ENCODE measurements at regions not wholly inside any gene's neighbourhood (a gene's known extent, or its start where the extent isn't known, plus 50 kb on each side); places are given as distances from the start of the nearest gene placed in this dataset.

DNA sequence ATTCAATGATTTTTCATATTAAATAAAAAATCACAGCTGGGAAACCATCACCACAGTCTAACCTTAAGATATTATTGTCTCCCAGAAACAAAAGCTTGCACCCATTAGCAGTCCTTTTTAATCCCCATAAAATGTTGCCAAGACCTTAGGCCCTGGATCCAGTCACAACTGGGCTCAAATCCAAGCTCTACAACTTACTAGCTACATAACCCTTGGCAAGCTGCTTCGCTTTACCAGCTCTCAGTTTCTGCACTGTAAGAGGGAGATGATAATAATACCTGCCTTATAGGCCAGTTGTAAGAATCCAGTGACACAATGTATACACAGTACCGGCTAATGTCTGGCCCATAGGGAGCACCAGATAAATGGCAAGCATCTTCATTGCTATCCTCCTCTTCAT lies 400.9 kb upstream of the FGF13 start:
- DNase-seq = no peak

DNA sequence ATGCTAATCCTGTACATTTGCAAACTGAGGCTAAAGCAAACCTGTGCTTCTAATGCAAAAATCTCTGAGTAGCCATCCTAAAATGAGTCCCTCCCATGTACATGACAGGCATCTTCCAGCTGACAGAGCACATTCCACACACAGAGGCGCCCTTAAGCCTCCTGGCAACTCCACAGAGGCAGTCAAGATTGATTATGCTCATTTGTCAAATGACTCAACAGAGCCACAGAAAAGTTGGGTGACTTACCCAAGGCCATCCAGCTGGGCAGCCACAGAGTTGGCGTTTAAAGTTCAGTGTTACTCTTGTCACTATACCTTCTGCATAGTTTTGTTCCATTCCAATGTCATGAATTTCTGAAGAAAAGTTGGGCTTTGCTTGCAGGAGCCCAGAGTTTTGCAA lies 394.6 kb upstream of the FGF13 start:
- DNase-seq = no peak

DNA sequence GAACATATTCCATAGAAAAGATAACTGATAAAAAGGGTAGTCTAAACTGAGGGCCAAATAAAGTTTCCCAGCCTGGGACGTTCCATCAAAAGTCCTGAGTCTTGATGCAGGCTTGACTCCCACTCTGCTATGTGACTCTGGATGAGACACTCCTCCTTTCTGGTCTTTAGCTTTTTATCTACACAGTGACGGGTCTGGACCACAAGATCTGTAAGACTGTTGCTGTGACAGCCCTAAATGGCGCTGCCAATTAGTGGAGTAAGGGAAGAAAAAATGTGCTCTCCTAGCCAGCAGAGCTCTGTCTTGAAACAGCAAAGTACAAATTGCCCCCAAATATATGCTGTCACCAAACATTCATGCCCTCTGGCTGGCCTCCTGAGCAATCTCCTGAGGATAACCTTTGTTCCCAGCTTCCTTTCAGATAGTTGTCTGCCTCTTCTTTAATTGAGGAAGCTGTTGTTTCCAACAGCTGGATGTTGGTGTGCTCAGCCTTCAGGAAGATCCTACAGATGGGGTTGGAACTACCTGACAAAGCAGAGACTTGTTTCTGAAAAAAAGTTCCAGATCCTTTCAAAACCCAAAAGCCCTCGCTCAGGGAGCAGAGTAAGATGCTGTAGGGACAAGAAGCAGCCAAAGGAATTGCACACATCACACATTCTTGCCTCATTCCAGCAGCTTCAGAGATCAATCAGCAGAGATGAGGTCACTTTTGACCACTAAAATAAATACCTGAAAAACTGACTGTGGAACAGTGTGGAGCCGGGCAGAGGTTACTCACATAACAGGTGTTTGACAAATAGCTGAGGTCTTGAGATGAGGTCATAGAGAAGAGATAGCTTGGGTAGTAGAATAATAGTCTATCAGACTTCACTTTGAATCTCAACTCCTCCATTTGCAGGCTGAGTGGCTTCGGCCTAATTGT lies 383.4 kb upstream of the FGF13 start:
- DNase-seq = no peak

DNA sequence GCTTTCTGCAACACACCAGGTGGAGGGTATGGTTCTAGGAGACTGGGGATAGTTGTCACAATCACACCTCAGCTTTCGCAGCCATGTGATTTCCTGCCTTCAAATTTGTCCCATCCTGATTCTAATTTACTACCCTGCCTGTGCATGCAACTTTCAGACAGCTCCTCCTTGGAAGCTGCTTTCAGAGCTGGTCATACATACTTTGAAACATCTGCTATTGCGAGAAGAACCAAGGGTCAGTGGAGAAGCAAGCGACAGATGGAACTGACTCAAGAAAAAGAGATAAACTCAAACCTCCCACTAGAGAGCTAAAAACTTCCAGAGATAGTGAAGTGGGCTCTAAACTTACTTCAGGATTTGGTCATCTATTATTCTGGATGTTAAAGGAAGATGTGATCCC lies 381.7 kb upstream of the FGF13 start:
- DNase-seq = no peak

DNA sequence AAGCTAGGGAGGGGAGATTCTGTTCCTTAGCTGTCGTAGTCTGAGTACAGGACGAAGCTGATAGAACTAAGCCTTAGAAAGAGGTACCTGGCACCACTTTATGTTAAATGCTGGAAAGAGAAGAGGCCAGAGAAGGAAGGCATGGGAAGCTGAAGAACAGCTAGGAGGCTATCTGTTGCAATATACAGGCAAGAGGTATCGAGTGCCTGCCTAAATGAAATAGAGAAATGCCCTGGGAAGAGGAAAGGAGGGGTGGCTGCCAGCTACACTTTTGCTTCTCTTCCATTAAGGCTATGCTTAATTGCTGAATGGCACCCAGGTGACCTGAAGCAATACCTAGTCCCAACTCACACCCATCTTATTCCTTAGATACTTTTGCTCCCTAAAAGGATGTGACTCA lies 380.4 kb upstream of the FGF13 start:
- no peak for DNase-seq

DNA sequence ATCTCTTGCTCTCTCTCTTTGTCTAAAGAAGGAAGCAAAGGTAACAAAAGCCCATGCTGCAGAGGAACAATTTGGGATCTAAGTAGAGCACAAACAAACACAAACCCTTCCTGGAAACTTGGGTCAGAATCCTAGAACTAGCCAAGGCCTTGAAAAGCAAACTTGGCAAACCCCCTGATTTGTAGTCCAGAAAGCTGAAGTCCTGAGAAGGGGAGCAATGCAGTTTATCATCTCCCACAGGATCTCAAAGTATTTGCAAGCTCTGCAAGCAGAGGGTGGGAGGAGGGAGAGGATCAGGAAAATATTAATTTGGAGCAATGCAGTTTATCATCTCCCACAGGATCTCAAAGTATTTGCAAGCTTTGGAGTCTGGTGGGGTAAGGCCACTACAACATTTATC lies 379.5 kb upstream of the FGF13 start:
- DNase-seq = no peak

DNA sequence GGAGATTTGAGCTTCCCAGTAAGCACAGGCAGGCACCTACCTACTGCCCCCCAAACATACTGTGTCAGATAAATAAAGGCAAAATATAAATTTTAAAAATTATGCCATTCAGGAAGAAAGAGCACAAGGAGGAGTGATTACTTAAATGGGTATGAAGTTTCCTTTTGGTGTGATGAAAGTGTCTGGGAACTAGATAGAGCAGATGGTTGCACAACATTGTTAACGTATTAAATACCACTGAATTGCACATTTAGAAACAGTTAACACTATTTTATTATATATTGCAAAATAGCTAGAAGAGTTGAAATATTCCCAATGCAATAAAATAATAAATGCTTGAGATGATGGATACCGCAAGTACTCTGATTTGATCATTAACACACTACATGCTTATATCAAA lies 374.7 kb upstream of the FGF13 start:
- no peak for DNase-seq

DNA sequence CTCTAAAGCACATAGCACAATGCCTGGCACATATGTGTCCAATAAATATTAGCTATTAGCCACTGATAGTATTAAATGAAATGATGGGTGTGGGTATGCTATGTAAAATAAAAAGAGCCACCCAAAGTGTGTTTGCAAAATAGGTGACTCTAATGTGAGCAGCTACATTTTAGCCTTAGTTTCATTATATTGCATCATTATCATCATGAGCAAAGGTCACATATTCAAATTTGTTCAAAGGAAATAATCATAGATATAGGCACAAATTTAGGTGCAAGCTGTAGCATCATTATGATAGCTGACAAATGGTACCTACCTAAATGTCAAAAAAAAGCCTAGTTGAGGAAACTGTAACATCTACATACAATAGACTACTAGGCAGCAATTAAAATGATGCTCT lies 373.9 kb upstream of the FGF13 start:
- DNase-seq = no peak

DNA sequence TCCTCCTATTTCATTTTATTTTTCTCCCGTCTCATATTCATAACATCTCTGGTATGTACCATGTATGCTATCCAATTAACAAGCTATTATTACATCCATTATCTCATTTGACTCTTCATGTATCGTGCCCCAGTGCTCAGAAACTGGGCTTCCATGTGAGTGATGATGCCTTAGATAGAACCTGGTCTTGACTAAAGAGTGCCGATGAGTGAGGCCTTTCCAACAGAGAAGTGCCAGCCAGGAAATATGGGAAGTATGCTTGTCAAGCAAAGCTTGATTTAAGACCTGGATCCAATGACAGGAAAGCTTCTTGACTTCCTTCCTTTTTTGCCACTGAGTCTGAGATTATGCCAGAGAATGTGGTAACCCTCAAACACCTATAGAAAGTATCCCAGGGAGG lies 371.7 kb upstream of the FGF13 start:
- no peak for DNase-seq

DNA sequence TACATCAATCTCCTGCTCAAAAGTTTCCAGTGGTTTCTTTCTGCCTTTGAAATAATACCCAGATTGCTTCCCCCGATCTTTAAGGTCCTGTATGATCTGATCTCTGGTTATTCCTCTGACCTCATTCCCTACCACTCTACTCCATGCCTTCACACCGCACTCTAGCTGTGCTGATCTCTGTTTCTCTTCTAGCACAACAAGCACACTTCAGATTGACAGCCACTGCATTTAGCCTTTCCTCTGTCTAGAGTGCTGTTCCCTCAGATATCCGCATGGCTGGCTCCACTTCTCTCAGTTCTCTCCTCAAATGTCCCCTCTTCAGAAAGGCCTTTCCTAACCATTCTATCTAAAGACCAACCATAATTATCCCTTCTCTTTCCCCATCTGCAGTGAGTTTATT lies 370.4 kb upstream of the FGF13 start:
- DNase-seq = no peak

DNA sequence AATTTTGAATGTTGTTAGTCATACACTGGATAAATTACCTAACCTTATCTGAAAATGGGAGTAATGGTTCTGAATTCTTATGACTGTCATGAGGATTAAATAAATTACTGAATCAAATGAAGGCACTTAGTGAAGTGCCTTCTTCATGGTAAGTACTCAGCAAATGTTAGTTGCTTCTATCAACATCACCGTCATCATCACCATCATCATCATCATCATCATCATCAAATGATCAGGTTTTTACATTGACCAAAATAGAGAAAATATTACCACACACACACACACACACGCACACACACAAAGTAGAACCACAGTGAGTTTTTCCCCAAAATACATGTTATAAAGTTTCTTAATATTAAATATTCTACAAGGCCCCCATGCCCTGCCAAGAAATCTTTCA lies 368.3 kb upstream of the FGF13 start:
- no peak for DNase-seq

DNA sequence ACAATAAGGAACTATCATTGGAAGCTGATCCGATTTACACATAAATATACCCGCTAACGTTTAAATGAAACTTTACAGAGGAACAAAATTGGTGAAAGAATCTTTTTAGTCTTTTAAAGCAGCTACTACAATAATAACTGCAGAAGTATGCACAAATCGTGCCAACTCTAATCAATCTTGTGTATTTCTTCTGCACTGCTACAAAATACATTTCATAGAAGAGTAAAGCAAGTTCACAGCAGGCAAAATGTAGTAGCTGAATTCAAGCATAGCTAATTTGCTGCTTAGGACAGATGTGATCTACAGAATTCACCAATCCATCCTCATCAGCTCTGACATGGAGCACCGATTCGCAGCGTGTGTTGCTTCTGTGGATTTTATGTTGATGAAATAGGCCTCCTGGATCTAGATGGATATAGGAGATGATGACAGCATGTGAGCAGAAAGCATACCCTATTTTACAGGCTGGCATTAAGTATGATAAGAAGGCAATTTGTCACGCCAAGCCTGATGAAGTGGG lies 367.3 kb upstream of the FGF13 start:
- no peak for DNase-seq

DNA sequence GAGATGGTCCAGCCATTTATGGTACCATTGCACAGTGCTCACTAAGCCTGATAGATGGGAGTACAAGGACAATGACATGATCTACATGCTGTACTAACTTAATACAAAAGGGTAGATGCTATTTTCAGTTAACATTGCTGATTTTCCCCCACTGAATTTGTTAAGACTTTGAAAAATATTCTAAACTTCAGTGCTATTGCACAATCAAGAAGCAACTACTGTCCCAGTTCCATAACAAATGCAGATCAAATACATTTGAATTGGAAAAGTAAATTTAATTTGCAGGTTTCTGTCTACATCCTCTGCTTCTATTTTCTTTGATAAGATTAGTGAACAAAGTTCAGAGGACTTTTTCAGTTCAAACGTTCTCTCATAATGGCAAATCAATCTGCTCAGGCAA lies 366.8 kb upstream of the FGF13 start:
- no peak for DNase-seq

DNA sequence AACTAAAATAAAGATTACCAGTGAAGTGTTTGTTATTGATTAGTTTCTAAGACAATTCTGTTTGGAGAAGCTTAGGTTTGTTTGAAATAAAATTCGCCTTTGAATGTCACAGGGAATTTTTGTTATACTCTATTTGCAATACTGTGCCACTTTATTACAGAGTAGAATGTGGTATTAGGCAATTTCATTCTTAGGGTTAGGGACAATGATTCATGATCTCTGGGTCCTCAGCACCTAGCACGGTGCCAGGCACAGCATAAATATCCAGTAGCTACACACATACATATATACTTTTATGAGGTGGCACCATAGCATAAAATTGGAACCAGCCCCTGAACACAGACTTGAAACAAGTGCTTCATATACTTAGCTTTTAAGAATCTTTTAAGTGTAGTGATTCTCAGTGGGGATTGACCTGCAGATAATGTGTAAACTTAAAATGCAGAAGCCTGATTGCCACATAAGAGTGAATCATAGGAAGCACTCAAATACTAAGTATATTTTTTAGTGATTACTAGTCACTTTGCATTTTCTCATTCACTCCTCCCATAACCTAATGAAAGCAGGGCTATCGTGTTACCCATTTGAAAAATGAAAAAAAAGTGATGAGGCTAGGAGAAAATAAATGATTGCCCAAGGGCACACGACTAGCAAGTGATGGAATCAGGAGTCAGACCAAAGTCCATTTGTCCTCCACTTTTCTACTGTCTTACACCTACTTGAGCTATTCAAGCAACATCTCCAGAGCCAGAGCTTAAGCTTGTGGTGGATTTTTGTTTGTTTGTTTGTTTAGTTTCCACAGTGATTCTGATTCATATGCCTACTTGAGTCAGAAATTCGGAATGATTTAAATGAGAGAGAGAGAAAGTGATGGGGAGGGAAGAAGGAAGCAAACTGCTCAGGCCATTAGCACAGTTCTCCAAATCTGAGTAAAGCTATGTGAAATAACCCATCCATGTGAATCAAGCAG lies 366.0 kb upstream of the FGF13 start:
- no peak for DNase-seq

DNA sequence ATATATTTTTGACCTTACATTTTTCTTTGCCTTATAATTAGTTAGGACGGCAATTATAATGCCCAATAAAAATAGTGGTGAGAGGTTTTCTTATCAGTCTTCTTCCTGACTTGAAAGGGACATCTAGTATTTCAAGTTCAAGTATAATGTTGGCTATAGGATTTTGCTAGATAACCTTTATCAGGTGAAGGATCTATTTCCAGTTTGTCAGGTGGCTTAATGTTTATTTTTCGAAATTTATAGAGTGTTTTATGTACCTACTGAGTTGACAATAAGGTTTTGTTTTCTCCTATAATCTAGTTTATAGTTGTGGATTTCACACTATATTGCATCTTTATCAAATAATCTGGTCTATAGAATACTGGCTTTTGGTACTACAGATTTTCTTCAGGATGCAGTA lies 351.8 kb upstream of the FGF13 start:
- no peak for DNase-seq

DNA sequence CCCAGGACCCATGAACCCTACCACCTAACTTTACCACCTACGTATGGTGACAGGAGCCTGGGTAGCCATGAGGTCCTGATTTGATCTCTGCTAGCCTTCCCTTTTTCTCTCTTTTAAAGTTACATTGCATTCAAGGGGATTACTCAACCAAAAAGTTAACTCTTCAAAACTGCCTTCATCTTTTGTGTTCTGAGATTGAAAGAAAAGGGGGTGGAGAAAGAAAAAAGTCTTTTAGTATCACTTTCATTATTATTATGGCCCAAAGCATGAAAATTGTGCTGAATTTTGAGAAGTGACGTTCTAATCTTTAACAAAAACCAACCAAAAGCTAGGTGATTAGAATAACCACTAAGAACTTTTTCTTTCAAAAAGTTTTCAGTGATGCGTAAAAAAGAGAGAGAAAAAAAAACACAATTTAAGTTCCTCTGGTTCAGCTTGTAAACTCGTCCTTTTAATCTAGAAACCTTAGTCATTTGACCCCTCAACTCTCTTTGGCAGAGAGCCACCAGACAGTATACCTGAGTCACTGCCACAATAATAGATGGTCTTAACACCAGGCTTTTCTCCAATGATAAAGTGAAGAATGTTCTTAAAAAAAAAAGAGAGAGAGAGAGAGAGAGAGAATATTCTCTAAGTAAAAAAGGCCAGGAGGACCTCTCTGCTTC lies 347.4 kb upstream of the FGF13 start:
- no peak for DNase-seq

DNA sequence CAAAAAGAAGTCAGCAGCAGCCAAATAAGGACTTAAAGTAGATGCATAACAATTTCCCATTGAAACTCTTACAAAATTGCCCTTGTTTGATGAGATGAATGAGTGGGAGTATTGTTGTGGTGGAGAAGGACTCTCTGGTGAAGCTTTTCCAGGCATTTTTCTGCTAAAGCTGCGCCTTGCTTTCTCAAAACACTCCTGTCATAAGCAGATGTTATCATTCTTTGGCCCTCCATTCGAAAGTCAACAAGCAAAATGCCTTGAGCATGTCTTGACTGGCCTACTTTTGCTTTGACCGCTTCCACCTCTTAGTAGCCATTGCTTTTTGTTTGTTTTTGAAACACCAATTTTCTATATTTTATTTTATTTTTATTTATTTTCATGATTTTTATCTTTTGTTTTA lies 340.9 kb upstream of the FGF13 start:
- DNase-seq = no peak

DNA sequence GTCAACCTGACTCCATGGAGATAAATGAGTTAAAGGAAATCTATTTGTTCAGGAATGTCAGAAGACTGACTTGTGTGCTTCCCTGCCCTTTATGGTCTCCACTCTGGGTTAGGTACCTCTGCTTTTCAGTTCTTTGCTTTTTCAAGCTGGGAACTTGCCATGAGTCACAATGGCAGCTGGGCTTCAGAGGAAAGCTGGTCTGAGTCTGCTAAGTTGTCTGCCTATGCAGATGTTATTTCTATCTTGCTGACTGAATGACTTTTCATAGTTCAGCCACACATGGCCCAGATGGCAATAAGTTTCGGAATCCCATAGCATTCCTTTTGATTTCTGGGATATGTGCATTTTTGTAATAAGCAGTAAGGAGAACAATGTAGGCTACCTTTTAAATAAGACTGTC lies 337.9 kb upstream of the FGF13 start:
- no peak for DNase-seq

DNA sequence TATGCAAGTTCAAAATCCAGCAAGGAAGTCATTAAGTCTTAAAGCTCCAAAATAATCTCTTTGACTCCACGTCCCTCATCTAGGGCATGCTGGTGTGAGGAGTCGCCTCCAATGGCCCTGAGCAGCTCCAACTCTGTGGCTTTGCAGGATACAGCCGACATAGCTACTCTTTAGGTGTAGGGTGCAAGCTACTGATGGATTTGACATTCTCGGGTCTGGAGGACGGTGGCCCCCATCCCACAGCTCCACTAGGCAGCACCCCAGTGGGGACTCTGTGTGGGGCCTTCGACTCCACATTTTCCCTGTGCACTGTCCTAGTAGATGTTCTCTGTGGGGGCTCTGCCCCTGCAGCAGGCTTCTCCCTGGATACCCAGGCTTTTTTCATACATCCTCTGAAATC lies 333.2 kb upstream of the FGF13 start:
- no peak for DNase-seq

DNA sequence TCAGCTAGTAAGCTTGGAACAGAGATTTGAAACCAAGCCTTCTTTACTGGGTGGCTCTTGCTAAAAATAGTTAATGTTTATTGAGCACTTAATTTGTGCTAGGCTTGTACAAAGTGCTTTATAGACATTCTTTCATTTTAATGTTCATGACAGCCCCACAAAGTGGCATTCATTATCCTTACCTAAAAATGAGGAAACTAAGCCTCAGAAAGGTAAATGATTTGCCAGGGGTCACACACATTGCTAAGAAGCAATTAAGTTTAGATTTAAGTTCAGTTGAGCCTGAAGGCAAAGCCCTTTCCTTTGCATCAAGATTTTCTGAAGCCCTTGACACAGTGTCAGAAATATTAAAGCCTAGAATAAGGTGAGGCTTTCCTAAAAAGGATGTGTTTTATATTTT lies 327.5 kb upstream of the FGF13 start:
- no peak for DNase-seq

DNA sequence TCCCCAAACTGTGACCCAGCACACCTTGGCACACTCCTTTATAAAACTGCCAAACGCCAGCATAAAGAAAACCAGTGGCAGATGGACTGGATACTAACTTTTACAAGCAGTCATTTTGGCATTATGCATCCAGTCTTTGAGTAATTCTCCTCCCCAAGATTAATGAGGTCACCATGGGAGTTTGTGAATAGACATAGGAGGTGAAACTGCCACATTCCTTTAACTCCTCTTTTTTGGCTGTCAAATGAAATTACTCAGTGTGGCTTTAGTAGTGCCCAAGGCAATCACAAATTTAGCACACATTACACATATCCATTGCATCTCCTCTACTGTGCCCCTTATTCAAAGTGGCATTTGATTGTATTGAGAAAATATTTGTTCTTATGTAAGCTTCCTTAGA lies 315.3 kb upstream of the FGF13 start:
- no peak for DNase-seq

DNA sequence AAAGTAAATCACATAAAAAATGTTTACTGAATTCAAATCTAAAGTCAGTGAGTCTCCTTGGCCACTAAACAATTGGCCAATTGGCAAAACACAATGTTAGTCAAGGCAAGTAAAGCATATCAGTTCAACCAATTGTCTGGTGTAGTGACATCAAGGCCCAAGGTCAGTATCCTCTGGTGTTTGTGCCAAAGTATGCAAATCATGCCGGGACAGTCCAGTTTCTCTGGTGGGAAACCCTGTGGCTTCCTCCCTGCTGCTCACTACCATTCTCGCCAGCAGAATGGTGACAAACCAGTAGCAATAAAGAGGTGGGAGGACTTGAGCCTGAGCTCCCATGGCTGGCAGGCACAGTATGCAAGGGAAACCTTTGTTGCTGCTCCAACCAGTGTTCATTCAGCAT lies 314.9 kb upstream of the FGF13 start:
- no peak for DNase-seq

DNA sequence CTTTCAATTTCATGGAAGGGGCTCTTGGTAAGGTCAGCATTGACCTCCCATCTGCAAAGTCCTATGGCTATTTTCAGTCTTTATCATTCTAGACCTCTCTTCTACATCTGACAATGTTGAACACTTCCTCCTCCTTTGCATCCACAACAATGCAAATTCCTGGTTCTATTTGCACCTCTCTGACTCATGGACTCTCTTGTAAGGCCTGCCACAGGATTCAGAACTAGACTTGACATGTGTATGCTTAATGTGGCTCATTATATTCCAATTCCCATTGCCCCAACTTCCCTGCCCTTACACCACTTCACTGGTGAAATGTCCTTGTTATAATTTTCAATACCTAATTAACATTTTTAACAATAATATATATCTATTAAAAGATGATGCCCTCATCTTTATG lies 314.3 kb upstream of the FGF13 start:
- DNase-seq = no peak
